ENCODE measurements at regions not wholly inside any gene's neighbourhood (a gene's known extent, or its start where the extent isn't known, plus 50 kb on each side); places are given as distances from the start of the nearest gene placed in this dataset.
"Not testable (repeated sequence)": the region's sequence is repeated elsewhere in the genome, so short reads cannot be mapped to it uniquely, and the experiment has no call there.

- DNase-seq, result no peak
Measured at GRCh38 chr5:120251898-120252297, 212.2 kb upstream of the PRR16 start.

- no peak for DNase-seq
Measured at GRCh38 chr5:120252839-120253238, 211.3 kb upstream of the PRR16 start.

- no peak for DNase-seq
Measured at GRCh38 chr5:120254385-120254784, 209.7 kb upstream of the PRR16 start.

- DNase-seq, result no peak
Measured at GRCh38 chr5:120255214-120255613, 208.9 kb upstream of the PRR16 start.

- DNase-seq, result no peak
Measured at GRCh38 chr5:120256376-120256775, 207.7 kb upstream of the PRR16 start.

GRCh38 chr5:120257358-120257971, 206.6 kb upstream of the PRR16 start:
- no peak for DNase-seq

- DNase-seq, result peak; percentile 89 to 93
Measured at GRCh38 chr5:120258123-120258522, 206.0 kb upstream of the PRR16 start.

- no peak for DNase-seq
Measured at GRCh38 chr5:120260651-120261050, 203.4 kb upstream of the PRR16 start.

GRCh38 chr5:120270498-120270897, 193.6 kb upstream of the PRR16 start:
- no peak for DNase-seq

GRCh38 chr5:120293796-120294195, 170.3 kb upstream of the PRR16 start:
- DNase-seq, result no peak

GRCh38 chr5:120297616-120298015, 166.5 kb upstream of the PRR16 start:
- DNase-seq, result no peak

GRCh38 chr5:120298981-120299380, 165.1 kb upstream of the PRR16 start:
- DNase-seq, result no peak

- no peak for DNase-seq
Measured at GRCh38 chr5:120304663-120305062, 159.4 kb upstream of the PRR16 start.

GRCh38 chr5:120306303-120306702, 157.8 kb upstream of the PRR16 start:
- no peak for DNase-seq

GRCh38 chr5:120314191-120314590, 149.9 kb upstream of the PRR16 start:
- DNase-seq, result no peak

- DNase-seq, result peak; percentile 10 to 13
Measured at GRCh38 chr5:120320626-120321025, 143.5 kb upstream of the PRR16 start.

GRCh38 chr5:120326651-120327050, 137.4 kb upstream of the PRR16 start:
- DNase-seq, result no peak

- DNase-seq, result no peak
Measured at GRCh38 chr5:120327180-120327579, 136.9 kb upstream of the PRR16 start.

- no peak for DNase-seq
Measured at GRCh38 chr5:120329095-120329494, 135.0 kb upstream of the PRR16 start.

- no peak for DNase-seq
Measured at GRCh38 chr5:120330558-120330957, 133.5 kb upstream of the PRR16 start.

GRCh38 chr5:120344181-120344580, 119.9 kb upstream of the PRR16 start:
- DNase-seq, result no peak

GRCh38 chr5:120345947-120346346, 118.2 kb upstream of the PRR16 start:
- no peak for DNase-seq

GRCh38 chr5:120351071-120351470, 113.0 kb upstream of the PRR16 start:
- not testable (repeated sequence) for DNase-seq

- DNase-seq, result no peak
Measured at GRCh38 chr5:120354126-120354525, 110.0 kb upstream of the PRR16 start.

- no peak for DNase-seq
Measured at GRCh38 chr5:120358949-120359348, 105.2 kb upstream of the PRR16 start.

- DNase-seq, result no peak
Measured at GRCh38 chr5:120361941-120362340, 102.2 kb upstream of the PRR16 start.

Data from inflammatory macrophage treated with lipopolysaccharide for 1 hour (primary cell).